GM18858 (cell line): ENCODE measurements at regions not wholly inside any gene's neighbourhood (a gene's known extent, or its start where the extent isn't known, plus 50 kb on each side); places are given as distances from the start of the nearest gene placed in this dataset.

Source experiments
- ATAC-seq: cut with Tn5 transposase; IDR thresholded peaks from one replicate; pipeline ENCODE4 v1.9.1; 2021; ENCODE audit not compliant: unreplicated experiment

DNA sequence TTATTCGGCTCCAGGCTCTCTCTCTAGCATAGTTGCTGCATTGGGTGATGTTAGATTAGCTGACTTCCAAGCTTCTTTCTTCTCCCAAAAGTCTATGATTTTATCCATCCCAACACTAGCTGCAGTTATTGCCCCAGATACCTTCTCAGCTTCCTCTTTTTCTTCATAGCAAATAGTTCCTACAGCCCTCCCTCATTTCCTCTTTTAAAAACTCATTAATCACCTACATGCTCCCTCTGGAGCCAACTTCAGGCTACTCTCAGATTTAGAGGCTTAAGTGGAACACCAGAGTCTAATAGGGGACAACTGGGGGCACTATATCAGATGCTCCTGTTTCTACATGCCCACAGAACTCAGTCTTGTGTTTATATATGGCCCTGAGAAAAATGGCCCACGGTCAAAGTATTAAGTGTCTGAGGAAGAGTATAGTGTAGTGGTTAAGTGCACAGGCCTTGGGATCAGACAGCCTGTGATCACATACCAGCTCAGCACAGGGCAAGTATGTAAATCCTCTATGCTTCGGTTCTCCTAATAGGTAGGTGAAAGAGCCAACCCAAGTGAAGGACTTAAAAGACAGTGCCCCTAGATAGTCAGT is 241.9 kb upstream of the SLC14A2 start:
- no peak for ATAC-seq

DNA sequence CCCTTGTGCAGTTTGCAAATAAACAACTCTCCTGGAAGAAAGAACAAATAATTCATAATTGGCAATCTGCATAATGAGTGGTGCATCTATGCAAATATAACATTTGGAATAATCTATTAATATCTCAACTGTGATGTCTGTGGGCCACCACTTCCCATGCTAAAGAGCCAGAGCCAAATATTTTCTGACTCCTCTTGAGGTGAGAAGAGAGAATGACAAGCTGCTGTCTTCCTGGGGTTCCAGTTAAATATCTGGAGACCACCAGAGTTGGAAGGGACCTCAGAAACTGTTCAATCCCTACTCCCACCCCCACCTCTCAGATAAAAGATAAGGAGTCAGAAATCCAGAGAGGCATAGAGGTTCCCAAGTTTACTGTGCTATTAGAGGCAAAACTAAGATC is 241.0 kb upstream of the SLC14A2 start:
- ATAC-seq: no peak

DNA sequence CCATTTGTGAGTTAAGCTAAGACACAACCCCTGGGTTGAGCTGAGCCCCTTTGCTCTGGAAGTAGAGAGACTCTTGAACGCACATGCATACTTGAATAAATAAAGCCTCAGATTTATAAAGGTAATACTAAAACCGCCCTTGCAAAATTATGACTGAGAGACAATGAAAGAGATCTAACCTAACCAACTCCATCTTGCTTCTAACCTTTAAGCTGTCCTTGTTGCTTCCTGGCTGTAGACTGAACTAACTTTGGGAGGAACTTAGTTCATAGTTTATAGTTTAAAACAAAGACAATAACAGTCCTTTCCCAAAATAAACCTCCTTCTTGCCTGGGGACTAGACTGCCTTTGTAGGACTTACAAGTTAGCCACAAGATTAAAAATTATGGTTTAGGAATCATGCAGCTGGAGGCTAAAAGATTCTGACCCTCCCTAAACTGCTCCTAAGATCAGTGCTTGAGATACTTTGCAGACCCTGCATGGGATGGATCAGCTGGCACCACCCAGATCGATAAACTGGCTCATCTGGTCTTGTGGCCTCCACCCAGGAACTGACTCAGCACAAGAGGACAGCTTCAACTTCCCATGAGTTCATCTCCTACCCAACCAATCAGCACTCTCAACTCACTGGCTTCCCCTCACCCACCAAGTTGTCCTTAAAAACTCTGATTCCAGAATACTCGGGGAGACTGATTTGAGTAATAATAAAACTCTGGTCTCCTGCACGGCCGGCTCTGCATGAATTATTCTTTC is 240.2 kb upstream of the SLC14A2 start:
- no peak for ATAC-seq

DNA sequence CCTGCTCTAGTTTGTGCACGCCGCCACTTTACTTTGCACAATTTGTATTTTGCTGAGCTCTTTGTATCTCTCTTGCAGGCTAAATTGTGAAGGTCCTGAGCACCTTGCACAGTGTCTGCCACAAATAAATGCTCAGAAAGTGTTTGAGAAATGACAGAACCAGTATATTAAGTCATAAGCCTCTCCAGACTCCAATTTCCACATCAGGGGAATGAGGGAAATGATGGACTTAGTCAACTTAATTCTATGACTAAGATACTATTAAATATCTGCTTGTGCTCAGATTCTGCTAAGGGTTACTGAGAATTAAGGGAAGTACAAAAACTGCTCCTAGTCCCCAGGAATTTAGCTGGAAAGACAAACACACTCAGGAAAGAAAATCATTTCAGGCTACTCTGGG is 239.1 kb upstream of the SLC14A2 start:
- no peak for ATAC-seq

DNA sequence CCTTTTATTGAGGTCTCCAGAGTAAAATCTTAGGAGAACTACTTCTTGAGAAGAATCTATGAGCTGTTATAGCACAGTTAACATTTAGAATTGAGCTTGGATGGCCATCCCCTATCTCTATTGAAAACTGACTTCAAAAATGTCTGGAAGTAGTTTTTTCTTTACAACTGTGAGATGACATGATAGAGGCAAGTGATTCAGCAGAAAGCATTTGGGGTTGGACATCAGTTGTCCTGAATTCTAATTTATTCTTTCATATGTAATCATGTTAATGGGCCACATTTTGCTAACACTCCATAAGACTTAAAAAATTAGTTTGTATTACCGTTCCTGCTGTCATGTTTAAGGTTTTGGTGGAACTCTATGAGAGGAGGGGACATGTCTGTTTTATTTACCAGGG is 237.0 kb upstream of the SLC14A2 start:
- ATAC-seq: no peak

DNA sequence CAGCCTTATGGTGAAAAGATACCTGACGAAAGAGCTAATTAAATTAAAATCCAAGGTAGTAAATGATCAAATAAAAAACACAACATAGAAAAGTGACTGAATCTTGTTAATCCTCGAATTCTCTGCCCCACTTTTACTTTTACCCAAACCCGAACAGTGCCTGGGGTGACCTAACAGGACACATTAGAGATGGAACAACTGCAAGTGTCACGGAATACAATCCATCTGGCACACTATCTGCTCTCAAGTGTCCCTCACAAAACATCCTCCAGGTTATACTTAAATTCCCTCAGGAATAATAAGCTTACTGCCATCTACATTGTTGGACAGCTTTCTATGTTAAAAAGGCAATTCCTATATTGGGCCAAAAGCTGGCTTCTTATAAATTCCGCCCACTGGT is 236.3 kb upstream of the SLC14A2 start:
- no peak for ATAC-seq

DNA sequence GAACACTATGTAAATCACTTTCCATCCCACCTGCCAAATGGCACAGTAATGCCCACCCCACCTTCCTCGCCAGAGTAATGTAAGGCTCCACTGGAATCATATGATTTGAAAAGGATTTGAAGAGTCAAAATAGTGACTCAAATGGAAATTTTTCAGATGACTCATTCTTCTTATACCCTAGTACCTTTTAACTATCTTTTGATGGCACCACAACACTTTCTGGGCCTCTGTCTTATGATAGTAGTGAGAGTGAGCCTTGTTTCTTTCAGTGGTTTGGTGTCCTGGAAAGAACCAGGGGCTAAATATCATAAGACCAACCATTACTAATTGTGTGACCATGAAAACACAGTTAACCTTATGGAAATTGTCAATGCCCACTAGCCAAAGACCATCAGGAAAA is 235.4 kb upstream of the SLC14A2 start:
- peak; percentile 73 for ATAC-seq

DNA sequence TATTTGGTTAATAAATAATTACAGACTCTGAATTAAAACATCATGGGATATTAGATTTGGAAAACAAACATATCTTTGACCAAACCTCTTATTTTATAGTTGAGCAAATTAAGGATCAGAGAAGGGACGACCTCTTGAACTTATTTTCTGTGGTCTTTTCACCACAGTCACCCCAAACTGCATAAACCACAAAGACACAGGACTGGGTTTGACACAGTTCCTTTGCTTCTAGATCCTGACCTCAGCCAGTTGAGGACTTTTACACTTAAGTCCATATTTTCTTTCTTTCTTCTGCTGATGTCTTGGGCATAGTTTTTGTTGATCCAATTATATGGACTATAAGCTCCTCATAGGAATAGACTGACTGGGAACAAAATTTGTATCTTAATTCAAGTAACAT is 234.0 kb upstream of the SLC14A2 start:
- ATAC-seq: no peak

DNA sequence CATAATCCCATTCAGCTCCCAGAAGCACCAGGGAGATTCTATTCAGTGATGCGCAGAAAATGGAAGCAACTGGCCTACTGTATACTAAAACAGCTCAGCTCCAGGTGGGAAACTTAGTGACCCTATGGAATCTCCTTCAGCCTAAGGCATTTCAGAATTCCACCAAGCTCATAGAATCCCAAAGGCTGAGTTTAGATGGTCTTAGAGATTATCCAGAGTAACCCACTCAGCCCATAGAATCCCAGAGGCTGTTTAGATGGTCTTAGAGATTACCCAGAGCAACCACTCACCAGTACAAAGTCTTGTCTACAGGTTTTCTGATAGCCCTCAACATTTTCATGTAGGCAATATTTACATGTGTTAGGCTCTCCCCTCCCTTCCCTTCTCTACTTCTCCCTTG is 232.0 kb upstream of the SLC14A2 start:
- ATAC-seq: no peak

DNA sequence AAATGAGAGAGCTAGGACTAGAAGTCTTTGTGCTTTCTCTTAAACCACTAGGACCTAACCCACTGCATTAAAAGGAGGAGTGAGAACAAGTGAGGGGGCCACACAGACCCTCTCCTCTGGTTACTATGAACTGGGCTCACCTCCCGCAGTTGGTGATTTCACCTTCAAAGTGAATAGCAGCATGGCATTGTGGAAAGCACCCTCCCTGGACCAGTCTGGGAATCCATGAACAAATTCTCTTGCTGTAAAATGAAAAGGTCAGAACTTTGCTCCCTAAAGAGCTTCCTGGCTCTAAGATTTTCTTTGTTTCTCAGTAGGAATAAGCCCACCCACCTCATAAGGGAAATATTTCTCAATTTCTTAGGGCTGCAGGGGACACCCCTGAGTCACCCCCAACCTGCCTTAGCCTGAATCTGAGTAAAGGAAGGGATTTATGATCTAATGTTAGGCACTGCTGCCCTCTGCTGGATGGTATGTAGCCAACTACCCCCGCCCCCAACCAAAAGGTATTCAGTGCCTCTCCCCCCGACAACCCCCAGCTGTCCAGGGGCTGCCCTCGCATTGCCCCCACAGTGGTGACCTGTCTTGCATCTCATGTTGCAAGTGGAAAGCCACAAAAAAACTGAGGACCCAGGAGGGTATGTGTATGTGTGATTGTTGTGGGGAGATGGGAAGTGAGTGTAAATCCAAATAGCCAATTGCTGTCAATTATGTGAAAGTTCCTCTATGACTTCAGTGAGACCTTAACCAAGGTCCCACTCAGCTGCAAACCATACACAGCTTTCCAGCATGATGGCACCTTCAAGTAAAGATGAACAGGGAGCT is 230.9 kb upstream of the SLC14A2 start:
- ATAC-seq: peak; percentile 35

DNA sequence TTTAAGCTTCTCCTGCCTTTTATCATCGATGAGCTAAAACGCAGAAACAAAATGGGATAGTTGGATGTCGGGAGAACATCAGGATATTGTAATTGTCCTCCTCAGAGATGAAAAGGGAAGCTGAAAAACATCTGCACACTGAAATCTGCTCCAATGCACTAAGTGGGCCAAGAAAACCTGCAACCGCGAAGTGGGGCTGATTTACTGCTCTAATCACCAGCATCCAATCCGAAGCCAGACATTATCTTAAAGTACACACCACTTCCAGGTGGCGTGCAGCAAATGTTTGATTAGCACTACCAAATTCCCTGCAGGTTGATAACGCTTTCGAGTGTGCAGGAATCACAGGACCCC is 230.3 kb upstream of the SLC14A2 start:
- no peak for ATAC-seq

DNA sequence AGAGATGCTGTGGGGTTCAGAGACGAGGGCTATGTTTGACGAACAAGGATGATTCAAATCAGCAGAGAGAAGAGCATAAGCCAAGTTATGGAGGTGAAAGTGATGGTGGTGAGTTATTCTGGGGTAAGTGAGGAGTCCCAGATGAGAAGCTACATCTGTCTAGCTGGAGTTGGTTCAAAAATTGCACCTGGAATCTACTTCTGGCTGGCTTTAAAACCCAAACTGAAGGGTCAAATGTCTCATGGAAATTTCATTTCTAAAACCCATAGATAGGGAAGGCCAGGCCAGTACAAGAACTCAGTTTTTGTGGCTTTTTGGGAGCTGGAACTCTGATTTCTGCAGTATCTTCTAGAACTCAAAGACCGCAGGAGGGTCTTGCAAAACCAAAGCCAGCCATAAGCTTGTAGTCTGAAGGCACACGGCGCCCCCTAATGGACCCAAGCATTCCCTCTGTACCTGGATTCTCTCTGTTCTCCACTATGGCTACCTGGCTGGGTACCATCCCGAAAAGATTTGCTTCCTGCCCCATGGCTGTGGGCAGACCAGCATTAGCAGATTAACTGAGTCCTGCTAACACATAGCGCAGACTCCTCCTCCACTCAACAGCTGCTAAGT is 229.1 kb upstream of the SLC14A2 start:
- ATAC-seq: no peak

DNA sequence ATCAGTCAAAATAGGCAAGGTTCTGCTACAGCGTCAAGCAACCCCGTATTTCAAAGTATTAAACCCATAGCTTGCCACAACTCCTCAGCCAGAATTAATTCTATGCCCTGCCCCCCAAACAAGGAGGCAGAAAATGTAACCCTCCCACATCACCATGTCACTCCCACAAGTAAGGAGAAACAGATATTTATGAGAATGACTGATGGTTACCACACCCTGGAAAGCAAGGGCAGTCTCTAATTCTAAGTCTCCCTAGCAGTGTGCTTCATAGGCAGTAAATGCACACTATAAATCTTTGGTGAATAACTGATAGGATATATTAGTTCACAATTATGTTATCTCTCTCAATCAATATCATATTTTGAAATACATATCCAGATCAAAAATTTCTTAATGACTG is 228.0 kb upstream of the SLC14A2 start:
- no peak for ATAC-seq

DNA sequence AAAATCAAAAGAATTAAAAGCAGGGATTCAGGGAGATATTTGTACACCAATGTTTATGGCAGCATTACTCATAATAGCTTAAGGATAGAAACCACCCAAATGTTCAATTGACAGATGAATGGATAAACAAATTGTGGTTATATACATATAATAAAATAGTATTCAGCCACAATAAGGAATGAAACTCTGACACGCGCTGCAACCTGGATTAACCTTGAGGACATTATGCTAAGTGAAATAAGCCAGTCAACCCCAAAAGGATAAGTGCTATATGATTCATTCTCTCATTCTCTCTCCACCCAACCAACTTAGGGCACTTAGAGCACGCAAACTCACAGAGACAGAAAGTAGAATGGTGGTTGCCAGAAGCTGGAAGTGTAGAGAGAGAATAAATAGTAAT is 216.8 kb upstream of the SLC14A2 start:
- ATAC-seq: no peak

DNA sequence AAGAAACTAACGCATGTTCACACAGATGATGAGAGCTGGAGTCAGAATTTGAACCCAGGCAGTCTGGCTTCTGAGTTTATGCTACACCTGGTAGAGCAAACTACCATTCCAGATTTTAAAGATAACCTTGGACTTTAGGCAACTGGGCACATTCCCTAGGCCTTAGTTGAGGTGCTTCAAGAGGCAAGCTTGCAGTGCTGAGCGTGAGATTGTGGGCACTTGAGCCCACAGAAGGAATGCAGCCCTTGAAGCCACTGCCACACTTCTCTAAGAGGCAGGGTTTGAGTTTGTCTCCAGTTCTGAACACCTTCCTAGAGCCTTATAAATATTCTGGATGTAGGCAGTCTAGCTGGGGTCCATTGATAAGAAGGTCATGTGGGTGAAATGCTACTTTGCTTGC is 216.1 kb upstream of the SLC14A2 start:
- ATAC-seq: no peak

DNA sequence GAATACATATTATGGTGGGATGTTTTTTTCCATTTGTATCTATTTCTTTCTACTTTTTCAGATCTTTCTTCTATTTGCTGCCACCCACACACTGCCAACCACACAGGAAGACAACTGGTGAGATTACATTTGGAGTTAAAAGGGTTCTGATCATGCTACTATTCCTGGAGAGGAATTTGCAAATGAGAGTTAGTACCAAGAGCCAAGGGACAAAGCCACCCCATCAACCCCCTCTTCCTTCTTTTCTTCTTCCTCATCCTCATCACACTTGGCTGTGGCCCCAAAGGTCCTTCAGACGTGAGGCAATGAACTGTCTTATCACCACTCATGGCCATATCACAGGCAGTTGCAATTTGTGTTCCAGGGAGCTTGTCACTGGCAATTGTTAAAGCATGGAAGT is 215.6 kb upstream of the SLC14A2 start:
- no peak for ATAC-seq

DNA sequence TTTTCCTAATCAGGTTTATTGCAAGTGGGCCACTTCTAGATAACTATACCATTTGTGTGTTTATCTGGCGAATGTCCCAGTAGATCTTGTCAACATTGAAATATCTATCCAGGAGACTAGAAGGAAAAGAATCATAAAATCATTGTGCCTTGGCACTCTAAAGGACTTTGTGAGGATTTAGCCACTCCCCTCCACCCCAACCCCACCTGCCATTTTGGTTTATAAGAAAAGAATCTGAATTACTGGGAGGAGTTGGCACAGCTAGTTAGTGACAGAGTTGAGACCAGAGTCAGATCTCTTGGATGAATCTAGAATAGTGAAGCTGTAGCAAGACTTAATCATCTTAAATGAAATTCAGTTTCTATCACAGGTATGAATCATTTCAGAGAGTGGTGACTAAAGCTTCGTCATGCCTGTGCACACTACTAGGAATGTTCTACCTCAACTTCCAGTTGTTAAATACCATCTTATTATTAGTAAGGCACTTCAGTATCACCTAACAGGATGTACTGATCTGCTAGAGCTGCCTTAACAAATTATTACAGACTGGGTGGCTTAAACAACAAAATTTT is 212.7 kb upstream of the SLC14A2 start:
- ATAC-seq: no peak

DNA sequence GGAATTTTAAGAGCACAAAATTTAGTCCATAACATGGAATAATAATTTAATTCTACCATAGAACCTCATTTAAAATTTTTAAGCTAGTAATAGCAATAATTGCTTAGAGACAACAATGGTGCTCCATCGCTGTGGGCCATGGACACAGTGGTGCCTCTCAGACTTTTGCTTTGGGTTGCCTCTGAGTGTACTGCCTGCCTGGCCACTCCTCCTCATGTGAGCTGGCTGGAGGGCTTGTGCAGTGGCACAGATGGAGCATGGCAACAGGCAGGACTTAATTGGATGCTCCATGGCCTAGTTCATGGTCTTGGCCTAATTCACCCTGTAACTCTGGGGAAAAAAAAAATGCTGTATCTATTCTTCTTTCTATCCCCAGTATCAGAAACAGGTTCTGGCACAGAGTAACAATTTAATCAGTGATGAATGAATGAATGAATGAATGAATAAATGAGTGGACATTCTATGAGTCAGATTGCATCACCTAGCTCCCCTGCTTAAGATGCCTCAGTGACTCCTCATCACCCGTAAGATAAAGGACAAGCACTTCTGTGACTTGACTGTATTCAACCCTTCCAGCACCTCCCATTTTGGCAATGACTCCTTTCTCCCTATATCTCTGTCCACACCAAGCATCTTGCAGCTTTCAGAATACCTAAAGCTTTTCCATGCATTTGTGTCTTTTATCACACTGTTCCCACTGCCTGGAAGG is 211.8 kb upstream of the SLC14A2 start:
- ATAC-seq: no peak

DNA sequence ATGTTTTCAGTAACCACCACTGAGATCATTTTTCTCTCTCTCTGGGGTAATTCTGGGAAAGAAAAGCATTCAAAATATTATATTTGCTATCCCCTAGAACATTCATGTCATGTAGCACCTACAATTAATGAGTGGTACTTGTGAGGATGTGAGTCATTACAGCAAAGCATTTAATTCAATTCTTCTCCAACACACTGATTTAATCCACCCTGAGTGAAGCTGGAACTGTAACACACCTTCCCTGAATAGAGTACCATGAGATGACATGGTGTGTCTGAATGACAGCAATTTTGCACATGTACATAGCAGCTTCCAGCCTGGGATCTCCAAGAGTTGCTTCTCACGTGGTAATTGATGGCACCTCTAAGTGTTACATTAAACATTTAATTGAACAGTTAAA is 207.1 kb upstream of the SLC14A2 start:
- ATAC-seq: no peak

DNA sequence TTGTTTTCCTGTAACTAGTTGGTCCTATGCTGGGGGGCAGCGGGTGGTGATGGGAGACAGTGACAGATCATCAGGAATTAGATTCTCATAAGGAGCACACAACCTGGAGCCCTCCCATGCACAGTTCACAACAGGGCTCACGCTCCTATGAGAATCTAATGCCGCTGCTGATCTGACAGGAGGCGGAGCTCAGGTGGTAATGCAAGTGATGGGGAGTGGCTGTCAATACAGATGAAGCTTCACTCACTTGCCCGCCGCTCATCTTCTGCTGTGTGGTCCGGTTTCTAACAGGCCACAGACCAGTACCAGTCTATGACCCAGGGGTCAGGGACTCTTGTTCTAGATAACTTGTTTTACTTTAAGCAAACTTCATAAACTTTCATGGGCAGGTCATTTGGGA is 205.3 kb upstream of the SLC14A2 start:
- ATAC-seq: no peak

DNA sequence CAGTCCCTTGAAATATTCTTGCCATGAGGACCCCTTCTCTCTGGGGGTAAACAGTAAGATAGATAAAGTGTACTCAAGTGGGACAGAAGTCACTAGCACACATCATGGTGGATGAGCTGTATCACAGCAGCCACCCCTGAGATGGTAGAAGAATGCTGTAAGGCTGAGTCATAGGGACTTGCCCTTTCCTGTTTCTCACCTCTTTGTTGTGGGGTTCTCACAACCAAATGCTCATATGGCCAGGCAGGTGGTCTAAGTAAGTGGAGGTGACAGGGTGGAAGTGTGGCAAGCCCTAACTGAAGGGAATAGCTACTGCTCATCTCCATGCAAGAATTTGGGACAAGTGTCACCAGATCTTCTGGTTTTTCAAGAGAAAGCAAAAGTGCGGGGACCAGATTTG is 202.7 kb upstream of the SLC14A2 start:
- ATAC-seq: no peak
